Lower lobe of right lung (tissue), 2 donors: ENCODE measurements at regions not wholly inside any gene's neighbourhood (a gene's known extent, or its start where the extent isn't known, plus 50 kb on each side); places are given as distances from the start of the nearest gene placed in this dataset.
A peak's percentile ranks its signal among the peaks of the same experiment; 100 is the strongest.

Experiments used
- ATAC-seq, 2 donors: fragments of 200-7000 bp; cut with Tn5 transposase; one replicate each; pipeline ENCODE4 v1.9.1; 2020 to 2022; ENCODE audit warnings: mild to moderate bottlenecking in 2 of 2, moderate library complexity in 2 of 2
- DNase-seq: peaks from one replicate; pipeline ENCODE4 v3.0.0-alpha.2; 2020
- H3K27ac ChIP-seq: fragments of 200-600 bp; one replicate; pipeline ENCODE4 v1.8.0; 2022
- H3K27me3 ChIP-seq: fragments of 200-600 bp; one replicate; pipeline ENCODE4 v1.8.0; 2022; ENCODE audit warnings: low read depth
- H3K36me3 ChIP-seq: fragments of 200-600 bp; one replicate; pipeline ENCODE4 v1.8.0; 2022; ENCODE audit warnings: mild to moderate bottlenecking
- H3K4me1 ChIP-seq: fragments of 200-600 bp; one replicate; pipeline ENCODE4 v1.8.0; 2022
- H3K4me3 ChIP-seq: fragments of 200-600 bp; one replicate; pipeline ENCODE4 v1.8.0; 2022; ENCODE audit warnings: mild to moderate bottlenecking
- H3K9me3 ChIP-seq: fragments of 200-600 bp; one replicate; pipeline ENCODE4 v1.8.0; 2022
- intact Hi-C: fragments of 100-400 bp; cut with DNase I; formaldehyde crosslinking; loops from one replicate; pipeline ENCODE4 v1.11.0; 2022
- TF ChIP-seq, protein P1 (sequence below): fragments of 200-600 bp; IDR thresholded peaks from one replicate; pipeline ENCODE4 v1.8.0; 2022; ENCODE audit warnings: antibody characterized with exemption, mild to moderate bottlenecking
- donor health status: DM: no; HTN: yes; CAD: no; lungs with severe emphysema.

DNA sequence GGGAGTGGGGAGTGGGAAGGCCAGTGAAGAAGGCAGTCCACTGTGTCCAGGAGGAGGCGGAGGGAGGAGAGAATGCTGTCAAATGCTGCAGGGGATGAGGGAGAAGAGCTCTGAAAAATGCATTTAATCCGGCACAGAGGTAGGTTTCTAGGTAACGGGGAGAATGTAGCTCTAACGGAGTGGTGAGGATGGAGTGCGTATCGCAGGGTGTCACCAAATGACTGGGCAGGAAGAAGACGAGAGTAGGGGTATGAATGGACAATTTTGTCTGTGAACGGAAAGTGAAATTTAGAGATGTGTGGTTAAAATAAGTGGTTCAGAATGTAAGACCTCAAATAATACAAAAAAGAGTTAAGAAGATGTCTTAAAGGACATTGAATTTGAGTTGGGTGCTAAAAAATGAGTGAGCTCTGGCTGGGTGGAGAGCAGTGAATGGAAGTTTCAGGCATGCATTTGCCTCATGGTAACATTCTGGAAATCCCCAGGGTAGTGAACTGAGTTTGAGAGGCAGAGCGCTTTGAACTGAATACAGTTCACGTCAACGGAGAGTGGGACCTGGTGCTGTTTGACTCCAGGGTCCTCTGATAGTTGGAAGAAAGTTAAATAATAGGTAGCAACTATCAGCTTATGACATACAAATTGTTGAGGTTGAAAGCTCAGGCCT is 81.3 kb upstream of the CADM1 start:
- DNase-seq: no peak
- H3K27me3 ChIP-seq: no peaks in the 10 kb centered on the region
- H3K27ac ChIP-seq: no peak overlapping the region
- no peak for ATAC-seq
- H3K9me3 ChIP-seq: peaks cover 11% of the 10 kb centered on the region
- no peaks in the 10 kb centered on the region for H3K36me3 ChIP-seq
- TF ChIP-seq, protein P1, sequence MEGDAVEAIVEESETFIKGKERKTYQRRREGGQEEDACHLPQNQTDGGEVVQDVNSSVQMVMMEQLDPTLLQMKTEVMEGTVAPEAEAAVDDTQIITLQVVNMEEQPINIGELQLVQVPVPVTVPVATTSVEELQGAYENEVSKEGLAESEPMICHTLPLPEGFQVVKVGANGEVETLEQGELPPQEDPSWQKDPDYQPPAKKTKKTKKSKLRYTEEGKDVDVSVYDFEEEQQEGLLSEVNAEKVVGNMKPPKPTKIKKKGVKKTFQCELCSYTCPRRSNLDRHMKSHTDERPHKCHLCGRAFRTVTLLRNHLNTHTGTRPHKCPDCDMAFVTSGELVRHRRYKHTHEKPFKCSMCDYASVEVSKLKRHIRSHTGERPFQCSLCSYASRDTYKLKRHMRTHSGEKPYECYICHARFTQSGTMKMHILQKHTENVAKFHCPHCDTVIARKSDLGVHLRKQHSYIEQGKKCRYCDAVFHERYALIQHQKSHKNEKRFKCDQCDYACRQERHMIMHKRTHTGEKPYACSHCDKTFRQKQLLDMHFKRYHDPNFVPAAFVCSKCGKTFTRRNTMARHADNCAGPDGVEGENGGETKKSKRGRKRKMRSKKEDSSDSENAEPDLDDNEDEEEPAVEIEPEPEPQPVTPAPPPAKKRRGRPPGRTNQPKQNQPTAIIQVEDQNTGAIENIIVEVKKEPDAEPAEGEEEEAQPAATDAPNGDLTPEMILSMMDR: no peak
- intact Hi-C loops: no loop called here
- H3K4me1 ChIP-seq: no peaks in the 10 kb centered on the region
- H3K4me3 ChIP-seq: no peak overlapping the region

DNA sequence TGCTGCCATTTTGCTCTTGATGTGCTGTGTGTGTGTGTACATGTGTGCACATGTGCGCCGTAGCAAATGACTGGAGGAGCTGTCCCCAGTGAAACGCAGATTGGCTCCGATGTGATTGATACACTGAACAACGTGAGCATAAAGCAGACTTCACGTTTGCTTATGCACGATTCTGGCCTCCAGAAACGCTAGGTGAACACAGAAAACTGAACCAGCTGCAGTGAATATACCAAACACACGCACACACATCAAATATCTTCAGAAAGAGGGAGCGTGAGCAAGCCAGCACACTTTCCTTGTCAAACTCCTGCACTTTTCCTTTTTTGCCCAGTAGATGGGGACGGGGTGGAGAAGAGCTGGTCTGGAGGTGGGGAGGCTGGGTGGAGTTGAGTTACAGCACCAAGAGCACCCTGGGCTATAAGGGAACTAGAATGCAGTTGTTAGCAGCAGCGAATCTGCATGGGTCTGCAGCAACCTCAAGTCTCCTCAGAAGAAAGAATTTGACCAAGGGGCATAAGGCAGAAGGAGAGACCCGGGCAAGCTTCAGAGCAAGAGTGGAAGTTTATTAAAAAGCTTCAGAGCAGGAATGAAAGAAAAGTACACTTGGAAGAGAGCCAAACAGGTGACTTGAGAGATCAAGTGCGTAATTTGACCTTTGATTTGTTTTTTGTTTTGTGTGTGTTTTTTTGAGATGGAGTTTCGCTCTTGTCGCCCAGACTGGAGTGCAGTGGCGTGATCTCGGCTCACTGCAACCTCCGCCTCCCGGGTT is 77.8 kb upstream of the CADM1 start:
- intact Hi-C loops: no loop called here
- no peak for DNase-seq

DNA sequence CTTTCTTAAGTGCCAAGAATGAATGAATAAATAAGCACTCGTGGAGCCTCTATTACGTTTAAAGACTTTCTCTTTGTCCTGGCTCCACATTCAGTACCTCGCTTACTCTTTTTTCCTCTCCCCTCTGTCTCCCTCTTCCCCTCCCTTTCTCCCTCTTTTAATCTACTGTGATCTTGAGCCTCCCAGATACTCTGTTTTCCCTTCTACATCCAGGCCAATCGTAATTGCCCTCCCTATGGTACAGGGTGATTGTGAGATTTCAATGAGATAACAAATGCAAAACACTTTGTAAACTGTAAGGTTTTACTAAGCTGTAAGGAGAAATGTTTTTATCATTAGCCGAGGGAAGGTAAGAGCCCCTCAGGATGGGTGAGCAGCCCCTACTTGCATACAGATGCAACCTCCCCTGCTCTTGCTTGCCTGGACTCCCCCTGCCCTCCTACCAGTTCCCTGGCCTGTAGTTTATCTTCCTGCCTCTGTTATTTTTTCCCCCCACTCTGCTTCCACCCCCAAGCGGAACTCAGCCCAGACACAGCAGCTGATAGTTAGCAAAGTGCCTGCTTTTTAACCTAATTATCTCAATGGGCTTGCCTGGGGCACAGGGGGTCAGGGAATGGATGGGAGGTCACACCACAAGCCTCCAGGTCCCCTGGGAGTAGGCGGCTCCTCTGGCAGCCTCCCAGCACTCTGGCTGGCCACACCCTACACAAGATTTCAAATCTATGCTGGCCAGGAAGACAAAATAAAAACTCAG is 76.9 kb upstream of the CADM1 start:
- TF ChIP-seq, protein P1: no peak
- H3K4me1 ChIP-seq: no peaks in the 10 kb centered on the region
- no peaks in the 10 kb centered on the region for H3K9me3 ChIP-seq
- H3K27me3 ChIP-seq: no peaks in the 10 kb centered on the region
- peak in 1 of 2 donors; percentile 57 for ATAC-seq
- no peak overlapping the region for H3K4me3 ChIP-seq
- peak; percentile 52 for DNase-seq
- no peak overlapping the region for H3K27ac ChIP-seq
- H3K36me3 ChIP-seq: no peaks in the 10 kb centered on the region
- intact Hi-C loops: no loop called here

More for the DNA sequence above, 77.8 kb upstream of the CADM1 start:
- H3K27ac ChIP-seq: no peak overlapping the region
- no peaks in the 10 kb centered on the region for H3K9me3 ChIP-seq
- no peaks in the 10 kb centered on the region for H3K27me3 ChIP-seq
- no peak overlapping the region for H3K4me3 ChIP-seq
- no peaks in the 10 kb centered on the region for H3K36me3 ChIP-seq
- H3K4me1 ChIP-seq: no peaks in the 10 kb centered on the region
- TF ChIP-seq, protein P1: no peak
- peak in 1 of 2 donors; percentile 24 for ATAC-seq

DNA sequence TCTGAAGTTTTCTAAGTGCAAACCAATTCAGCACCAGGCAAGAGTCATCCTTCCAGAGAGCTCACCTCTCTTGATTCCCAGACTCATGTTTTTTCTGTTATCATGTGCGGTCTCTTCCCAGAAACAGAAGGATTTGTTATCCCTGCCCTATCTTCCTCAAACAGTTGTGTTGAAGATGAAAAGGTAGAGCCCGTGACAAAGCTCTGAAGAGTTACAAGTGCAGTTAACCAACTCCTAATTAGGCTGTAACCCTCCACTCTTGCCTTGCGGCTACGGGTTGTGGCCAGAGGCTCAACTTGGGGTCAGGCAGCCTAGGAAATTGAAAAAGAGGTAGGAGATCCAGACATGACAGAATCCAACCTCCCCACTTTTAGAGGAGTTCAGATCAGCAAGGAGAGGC is 76.2 kb upstream of the CADM1 start:
- Histone ChIP-seq H3K4me3 (no peak overlapping the region), H3K4me1 (no peaks in the 10 kb centered on the region), H3K27ac (no peak overlapping the region), H3K9me3 (no peaks in the 10 kb centered on the region), H3K27me3 (no peaks in the 10 kb centered on the region), H3K36me3 (no peaks in the 10 kb centered on the region)
- ATAC-seq (no peak), DNase-seq (no peak)
- intact Hi-C loops: no loop called here
- TF ChIP-seq, protein P1: no peak

DNA sequence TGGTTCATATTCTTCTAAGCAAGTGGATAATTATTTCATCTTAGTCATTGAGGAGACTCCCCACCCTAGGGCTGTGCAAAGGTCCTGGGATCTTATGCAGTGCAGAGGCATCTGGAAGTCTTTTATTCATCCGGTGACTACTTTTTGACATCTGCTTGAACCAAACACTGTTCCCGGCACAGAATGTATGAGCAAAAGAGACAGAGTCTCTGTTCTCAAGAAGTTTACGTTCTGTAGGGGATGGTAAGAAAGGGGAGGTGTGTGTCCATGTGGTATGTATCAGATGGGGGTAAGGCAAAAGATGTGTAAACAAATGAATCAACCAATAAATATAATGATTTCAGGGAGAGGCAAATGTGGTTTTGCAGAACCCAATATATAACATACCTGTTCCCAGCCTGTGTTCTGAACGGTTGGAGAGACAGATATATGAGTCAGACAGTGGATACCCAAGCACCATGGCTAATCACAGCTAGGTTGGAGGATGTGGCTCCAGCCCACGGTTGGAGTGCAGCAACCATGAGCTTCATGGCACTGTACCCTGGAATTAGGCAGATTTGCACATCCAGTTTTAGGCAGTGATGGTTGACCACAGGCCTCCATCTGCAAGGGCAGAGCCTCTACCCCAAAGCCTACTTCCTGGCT is 75.1 kb upstream of the CADM1 start:
- DNase-seq (no peak), ATAC-seq (no peak)
- no peaks in the 10 kb centered on the region for H3K4me1 ChIP-seq
- H3K27ac ChIP-seq: no peak overlapping the region
- TF ChIP-seq, protein P1: no peak
- no peaks in the 10 kb centered on the region for H3K9me3 ChIP-seq
- H3K36me3 ChIP-seq: no peaks in the 10 kb centered on the region
- H3K4me3 ChIP-seq: no peak overlapping the region
- H3K27me3 ChIP-seq: no peaks in the 10 kb centered on the region
- intact Hi-C loops: no loop called here
